ENCODE measurements at regions not wholly inside any gene's neighbourhood (a gene's known extent, or its start where the extent isn't known, plus 50 kb on each side); places are given as distances from the start of the nearest gene placed in this dataset.

DNA sequence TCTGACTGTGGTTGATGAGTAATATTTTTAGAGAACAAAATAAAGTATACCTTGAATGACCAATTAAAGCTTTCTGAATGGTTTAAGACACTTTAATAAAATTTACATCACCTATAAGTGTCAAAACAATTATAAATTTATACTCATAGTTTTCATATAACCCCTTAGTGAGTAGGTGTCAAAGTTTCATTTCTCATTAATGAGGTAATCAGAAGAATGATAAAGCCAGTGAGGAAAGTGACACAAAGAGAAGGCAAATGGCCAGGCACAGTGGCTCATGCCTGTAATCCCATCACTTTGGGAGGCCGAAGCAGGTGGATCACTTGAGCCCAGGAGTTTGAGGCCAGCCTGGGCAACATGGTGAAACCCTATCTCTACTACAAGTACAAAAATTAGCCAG, 60.8 kb upstream of the CTLA4 start:
- TF ChIP-seq, protein P1, sequence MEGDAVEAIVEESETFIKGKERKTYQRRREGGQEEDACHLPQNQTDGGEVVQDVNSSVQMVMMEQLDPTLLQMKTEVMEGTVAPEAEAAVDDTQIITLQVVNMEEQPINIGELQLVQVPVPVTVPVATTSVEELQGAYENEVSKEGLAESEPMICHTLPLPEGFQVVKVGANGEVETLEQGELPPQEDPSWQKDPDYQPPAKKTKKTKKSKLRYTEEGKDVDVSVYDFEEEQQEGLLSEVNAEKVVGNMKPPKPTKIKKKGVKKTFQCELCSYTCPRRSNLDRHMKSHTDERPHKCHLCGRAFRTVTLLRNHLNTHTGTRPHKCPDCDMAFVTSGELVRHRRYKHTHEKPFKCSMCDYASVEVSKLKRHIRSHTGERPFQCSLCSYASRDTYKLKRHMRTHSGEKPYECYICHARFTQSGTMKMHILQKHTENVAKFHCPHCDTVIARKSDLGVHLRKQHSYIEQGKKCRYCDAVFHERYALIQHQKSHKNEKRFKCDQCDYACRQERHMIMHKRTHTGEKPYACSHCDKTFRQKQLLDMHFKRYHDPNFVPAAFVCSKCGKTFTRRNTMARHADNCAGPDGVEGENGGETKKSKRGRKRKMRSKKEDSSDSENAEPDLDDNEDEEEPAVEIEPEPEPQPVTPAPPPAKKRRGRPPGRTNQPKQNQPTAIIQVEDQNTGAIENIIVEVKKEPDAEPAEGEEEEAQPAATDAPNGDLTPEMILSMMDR (IDR thresholded peaks at IDR 0.05; ENCODE audit: low read depth, low read length): no peak
- no peak overlapping the region for H3K4me3 ChIP-seq (ENCODE audit: low read depth, low read length)

DNA sequence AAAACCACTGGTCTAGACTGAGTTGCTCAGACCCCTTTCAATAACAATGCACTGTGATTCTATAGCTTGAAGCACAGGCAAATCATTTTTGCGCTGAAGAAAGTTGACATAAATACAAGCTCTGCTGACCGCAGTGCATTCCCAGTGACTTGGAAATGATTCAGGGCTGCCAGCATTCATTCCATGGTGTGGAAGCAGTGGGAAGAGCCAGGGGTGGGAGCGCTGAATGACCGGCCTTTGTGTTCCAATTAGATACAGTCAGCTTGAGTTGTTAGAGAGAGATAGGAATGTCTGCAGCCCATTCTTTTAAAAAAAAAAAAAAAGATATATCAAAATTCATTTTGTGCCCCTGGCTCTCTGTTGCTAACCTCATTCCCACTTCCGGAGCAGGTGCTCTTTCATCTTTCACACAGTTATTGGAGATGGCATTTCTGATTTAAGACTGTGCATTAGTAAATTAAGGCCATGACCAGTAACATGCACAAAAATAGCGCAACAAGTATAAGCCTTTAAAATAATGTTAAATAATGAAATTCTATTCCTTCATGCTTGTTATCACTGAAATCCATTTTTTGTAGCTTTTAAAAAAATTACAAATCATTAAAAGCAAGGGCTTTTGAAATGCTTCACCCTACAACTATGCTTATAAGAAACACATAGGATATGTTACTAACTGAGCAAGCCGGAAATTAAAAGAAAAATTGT, 59.4 kb upstream of the CTLA4 start:
- no peak overlapping the region for H3K4me3 ChIP-seq (ENCODE audit: low read depth, low read length)
- TF ChIP-seq, protein P1 (IDR thresholded peaks at IDR 0.05; ENCODE audit: low read depth, low read length): no peak

DNA sequence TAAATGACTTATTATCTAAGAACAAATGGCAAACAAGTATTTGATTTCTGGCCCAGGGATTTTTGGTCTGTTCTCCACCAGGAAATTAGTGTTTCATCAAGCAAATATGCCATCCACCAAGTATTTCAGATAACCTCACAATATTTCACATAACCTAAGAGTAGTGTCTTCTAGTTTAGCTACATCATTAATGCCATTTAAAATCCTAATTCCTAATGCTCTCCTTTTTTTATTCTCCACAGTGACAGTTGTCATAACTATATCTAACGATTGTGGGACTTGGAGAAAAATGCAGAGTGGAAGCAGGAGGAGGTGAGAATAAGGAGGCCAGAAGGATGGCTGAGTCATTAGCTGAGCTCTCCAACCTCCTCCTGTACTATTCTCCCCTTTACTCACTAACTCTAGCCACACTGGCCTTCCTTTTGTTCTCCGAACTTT, 58.5 kb upstream of the CTLA4 start:
- TF ChIP-seq, protein P1 (IDR thresholded peaks at IDR 0.05; ENCODE audit: low read depth, low read length): no peak
- no peak overlapping the region for H3K4me3 ChIP-seq (ENCODE audit: low read depth, low read length)

DNA sequence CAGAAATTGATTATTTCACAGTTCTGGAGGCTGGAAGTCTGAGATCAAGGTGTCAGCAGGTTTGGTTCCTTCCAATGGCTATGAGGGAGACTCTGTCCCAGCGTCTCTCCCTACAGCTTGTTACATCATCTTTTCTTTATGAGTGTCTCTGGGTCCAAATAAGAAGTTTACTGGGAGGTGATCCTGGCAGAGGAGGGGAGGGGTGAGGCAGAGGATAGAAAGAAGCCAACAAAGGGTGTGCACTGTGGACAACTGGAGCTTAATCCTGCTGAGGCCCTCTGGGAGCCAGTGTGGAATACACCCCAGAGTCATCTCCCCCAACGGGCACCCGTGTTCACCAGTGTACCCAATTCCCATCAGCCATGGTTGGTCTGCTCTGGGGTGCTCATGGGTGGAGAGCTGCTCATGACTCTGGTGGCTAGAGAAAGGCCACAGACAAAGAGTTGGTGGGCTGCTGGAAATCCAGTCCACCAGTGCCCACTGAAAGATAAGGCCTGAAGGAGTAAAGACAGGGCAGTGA, 57.5 kb upstream of the CTLA4 start:
- H3K4me3 ChIP-seq (ENCODE audit: low read depth, low read length): no peak overlapping the region
- TF ChIP-seq, protein P1 (IDR thresholded peaks at IDR 0.05; ENCODE audit: low read depth, low read length): no peak

DNA sequence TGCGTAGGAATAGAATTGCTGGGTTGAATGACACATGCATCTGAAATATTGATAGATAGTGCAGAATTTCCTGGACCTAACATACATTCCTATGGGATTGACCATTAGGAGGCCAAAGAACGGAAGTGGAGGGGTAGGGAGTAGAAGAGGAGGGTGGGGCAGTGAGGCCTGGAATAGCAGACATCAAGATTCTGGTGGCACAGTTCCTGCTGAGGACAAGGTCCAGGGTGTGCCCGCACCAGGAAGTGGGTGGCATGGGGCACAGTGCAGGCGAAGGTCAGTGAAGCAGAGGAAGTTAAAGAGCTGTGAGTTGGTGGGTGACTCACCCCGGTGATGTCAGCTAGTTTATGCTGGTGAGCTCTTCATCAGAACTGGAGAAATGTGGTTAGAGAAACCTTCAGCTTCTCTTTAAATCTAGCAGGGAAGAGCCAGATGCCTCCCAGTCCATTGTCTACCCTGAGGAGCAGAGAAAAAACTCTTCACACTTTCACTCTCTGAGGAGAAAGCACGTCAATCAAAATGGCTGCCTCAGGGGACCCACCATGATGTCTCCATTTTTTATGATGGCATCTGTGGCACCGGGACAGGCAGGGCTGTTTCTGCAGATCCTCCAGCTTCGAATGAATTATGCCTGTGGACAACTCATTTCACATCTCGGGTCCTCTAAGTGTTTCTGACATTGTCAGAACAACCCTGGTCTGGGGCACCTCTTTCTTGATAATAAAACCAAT, 55.9 kb upstream of the CTLA4 start:
- H3K4me3 ChIP-seq (ENCODE audit: low read depth, low read length): no peak overlapping the region
- TF ChIP-seq, protein P1 (IDR thresholded peaks at IDR 0.05; ENCODE audit: low read depth, low read length): no peak

DNA sequence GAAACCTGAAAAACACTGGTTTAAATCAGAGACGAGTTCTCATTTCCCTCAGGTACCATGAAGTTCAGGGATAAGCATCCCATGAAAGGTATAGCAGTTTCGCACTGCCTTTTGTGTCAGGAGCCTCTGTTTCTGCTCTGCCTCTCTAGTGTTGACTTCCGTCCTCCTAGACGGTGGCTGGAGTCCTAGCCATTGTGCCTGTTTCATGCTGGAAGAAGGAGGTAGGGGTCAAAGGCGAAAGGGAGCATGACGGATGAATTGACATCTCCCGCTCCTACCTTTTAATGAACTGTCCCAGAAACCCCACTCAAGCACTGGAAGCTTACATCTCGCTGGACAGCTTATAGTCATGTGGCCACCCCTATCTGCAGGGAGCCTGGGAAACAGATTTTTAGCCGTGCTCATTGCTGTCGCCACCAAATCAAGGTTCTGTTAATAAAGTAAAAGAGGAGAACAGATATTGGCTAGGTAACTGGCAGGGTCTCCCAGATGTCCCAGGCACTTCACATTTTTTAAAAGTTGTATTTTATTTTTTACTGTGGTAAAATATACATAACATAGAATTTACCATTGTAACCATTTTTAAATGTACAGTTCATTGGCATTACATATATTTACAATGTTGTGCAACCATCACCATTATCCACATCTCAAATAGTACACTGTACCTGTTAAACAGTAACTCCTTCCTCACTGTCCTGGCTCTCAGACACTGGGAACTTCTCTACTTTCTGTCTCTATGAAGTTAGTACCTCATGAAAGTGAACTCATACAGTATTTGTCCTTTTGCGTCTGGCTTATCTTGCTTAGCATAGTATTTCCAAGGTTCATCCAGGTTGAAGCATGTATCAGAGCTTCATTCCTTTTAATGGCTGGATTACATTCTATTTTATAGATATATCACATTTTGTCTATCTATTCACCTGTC, 55.0 kb upstream of the CTLA4 start:
- no peak overlapping the region for H3K4me3 ChIP-seq (ENCODE audit: low read depth, low read length)
- TF ChIP-seq, protein P1 (IDR thresholded peaks at IDR 0.05; ENCODE audit: low read depth, low read length): no peak
